GM12873 (cell line): ENCODE measurements at regions not wholly inside any gene's neighbourhood (a gene's known extent, or its start where the extent isn't known, plus 50 kb on each side); places are given as distances from the start of the nearest gene placed in this dataset.

ENCODE experiments used
- CTCF ChIP-seq: IDR thresholded peaks from 2 replicates; pipeline ENCODE4 v1.5.1; 2012; ENCODE audit warnings: low read depth, mild to moderate bottlenecking, moderate library complexity, low read length, control low read depth; ENCODE audit not compliant: insufficient read depth; ENCODE audit errors: missing control alignments

- TF ChIP-seq CTCF: no peak
Measured at GRCh38 chr3:177607589-177607988, 410.3 kb upstream of the TBL1XR1 start.

- no peak for TF ChIP-seq CTCF
Measured at GRCh38 chr3:177608443-177608842, 411.2 kb upstream of the TBL1XR1 start.

GRCh38 chr3:177609613-177610012 lies 412.3 kb upstream of the TBL1XR1 start:
- TF ChIP-seq CTCF: no peak

- TF ChIP-seq CTCF: no peak
Measured at GRCh38 chr3:177610262-177610661, 413.0 kb upstream of the TBL1XR1 start.

GRCh38 chr3:177610686-177611633 lies 413.7 kb upstream of the TBL1XR1 start:
- no peak for TF ChIP-seq CTCF

- TF ChIP-seq CTCF: no peak
Measured at GRCh38 chr3:177611752-177612334, 414.6 kb upstream of the TBL1XR1 start.

GRCh38 chr3:177613901-177614300 lies 416.6 kb upstream of the TBL1XR1 start:
- TF ChIP-seq CTCF: no peak
